Calu3 (cell line): ENCODE measurements at regions not wholly inside any gene's neighbourhood (a gene's known extent, or its start where the extent isn't known, plus 50 kb on each side); places are given as distances from the start of the nearest gene placed in this dataset.

Source experiments
- BruUV-seq: library from RNA; stranded (reverse); fragments of 400-500 nt; replicated peaks from 2 replicates; lab custom pipeline; 2021; lab: Mats Ljungman, UMichigan
- CTCF ChIA-PET: fragments of 300-600 bp; sonication (Branson Sonifier 250); formaldehyde crosslinking; loops from one replicate; lab custom pipeline; 2022; ENCODE audit warnings: antibody characterized with exemption; lab: Charles Lee
- DNase-seq: peaks from one replicate; pipeline ENCODE4 v3.0.0; 2022
- H3K27ac Mint-ChIP-seq: one replicate; pipeline ENCODE4 v1.8.0; 2022; ENCODE audit warnings: mixed read lengths; ENCODE audit not compliant: unreplicated experiment
- H3K27me3 Mint-ChIP-seq: one replicate; pipeline ENCODE4 v1.8.0; 2022; ENCODE audit warnings: mixed read lengths; ENCODE audit not compliant: unreplicated experiment
- H3K36me3 Mint-ChIP-seq: one replicate; pipeline ENCODE4 v1.8.0; 2022; ENCODE audit warnings: mild to moderate bottlenecking, moderate library complexity, mixed read lengths; ENCODE audit not compliant: insufficient read depth, unreplicated experiment
- H3K4me1 Mint-ChIP-seq: one replicate; pipeline ENCODE4 v1.8.0; 2022; ENCODE audit warnings: mild to moderate bottlenecking, low read depth, mixed read lengths; ENCODE audit not compliant: unreplicated experiment
- H3K4me3 Mint-ChIP-seq: one replicate; pipeline ENCODE4 v1.8.0; 2022; ENCODE audit warnings: mild to moderate bottlenecking, low read depth, moderate library complexity, mixed read lengths; ENCODE audit not compliant: unreplicated experiment
- H3K9me3 Mint-ChIP-seq: one replicate; pipeline ENCODE4 v1.8.0; 2022; ENCODE audit warnings: low read depth, mixed read lengths; ENCODE audit not compliant: unreplicated experiment
- intact Hi-C: fragments of 100-400 bp; cut with micrococcal nuclease; formaldehyde crosslinking; loops from one replicate; pipeline ENCODE4 v1.10.0; 2022; ENCODE audit not compliant: unreplicated experiment
- TF ChIP-seq, protein P1 (sequence below): fragments of 200-600 bp; IDR thresholded peaks from one replicate; pipeline ENCODE4 v1.8.0; 2022; ENCODE audit warnings: antibody characterized with exemption; ENCODE audit not compliant: unreplicated experiment

DNA sequence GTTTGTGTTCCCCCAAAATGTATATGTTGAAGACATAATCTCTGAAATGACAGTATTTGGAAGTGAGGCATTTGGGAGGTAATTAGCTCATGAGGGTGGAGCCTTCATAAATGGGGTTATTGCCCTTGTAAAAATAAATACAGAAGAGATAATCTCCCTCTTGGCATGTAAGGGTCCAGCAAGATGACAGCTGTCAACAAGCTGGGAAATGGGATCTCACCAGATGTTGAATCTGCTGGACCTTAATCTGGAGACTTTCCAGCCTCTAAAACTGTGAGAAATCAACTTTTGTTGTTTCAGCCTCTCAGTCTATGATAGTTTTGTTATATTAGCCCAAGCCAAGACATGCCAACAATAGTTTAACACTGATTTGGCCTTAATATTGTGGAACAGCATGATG, 438.2 kb upstream of the PCDH7 start:
- Mint-ChIP-seq H3K4me1 (no peaks in the 10 kb centered on the region), H3K4me3 (no peak overlapping the region), H3K9me3 (peaks cover 8% of the 10 kb centered on the region), H3K27me3 (no peaks in the 10 kb centered on the region), H3K27ac (no peak overlapping the region), H3K36me3 (no peaks in the 10 kb centered on the region)
- no peak for DNase-seq
- TF ChIP-seq, protein P1, sequence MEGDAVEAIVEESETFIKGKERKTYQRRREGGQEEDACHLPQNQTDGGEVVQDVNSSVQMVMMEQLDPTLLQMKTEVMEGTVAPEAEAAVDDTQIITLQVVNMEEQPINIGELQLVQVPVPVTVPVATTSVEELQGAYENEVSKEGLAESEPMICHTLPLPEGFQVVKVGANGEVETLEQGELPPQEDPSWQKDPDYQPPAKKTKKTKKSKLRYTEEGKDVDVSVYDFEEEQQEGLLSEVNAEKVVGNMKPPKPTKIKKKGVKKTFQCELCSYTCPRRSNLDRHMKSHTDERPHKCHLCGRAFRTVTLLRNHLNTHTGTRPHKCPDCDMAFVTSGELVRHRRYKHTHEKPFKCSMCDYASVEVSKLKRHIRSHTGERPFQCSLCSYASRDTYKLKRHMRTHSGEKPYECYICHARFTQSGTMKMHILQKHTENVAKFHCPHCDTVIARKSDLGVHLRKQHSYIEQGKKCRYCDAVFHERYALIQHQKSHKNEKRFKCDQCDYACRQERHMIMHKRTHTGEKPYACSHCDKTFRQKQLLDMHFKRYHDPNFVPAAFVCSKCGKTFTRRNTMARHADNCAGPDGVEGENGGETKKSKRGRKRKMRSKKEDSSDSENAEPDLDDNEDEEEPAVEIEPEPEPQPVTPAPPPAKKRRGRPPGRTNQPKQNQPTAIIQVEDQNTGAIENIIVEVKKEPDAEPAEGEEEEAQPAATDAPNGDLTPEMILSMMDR: no peak
- intact Hi-C loops: no loop called here
- no TSS peak for BruUV-seq
- CTCF ChIA-PET: no interaction called here

DNA sequence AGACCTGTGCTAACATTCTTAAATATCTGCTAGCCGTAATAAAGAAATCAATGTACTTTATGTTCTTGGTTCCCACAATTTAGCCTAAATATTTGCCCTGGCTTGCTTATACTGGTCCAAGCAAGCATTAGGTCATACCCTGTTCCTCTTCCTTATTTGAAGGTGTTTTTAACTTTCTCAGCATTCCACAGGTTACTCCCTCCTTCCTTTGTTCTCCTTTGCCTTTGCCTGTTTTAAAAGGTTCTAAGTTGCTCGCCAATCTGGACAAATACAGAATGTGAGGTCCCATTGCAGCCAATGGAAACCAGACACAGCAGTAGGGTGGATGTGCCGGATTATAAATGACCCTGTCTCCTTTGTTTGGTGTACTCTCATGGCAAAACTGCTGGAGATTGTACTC, 436.8 kb upstream of the PCDH7 start:
- H3K9me3 Mint-ChIP-seq: peaks cover 10% of the 10 kb centered on the region
- no peaks in the 10 kb centered on the region for H3K27me3 Mint-ChIP-seq
- TF ChIP-seq, protein P1: no peak
- DNase-seq: no peak
- H3K4me1 Mint-ChIP-seq: no peaks in the 10 kb centered on the region
- no peaks in the 10 kb centered on the region for H3K36me3 Mint-ChIP-seq
- intact Hi-C loops: no loop called here
- no peak overlapping the region for H3K4me3 Mint-ChIP-seq
- BruUV-seq: no TSS peak
- H3K27ac Mint-ChIP-seq: no peak overlapping the region
- CTCF ChIA-PET: no interaction called here

DNA sequence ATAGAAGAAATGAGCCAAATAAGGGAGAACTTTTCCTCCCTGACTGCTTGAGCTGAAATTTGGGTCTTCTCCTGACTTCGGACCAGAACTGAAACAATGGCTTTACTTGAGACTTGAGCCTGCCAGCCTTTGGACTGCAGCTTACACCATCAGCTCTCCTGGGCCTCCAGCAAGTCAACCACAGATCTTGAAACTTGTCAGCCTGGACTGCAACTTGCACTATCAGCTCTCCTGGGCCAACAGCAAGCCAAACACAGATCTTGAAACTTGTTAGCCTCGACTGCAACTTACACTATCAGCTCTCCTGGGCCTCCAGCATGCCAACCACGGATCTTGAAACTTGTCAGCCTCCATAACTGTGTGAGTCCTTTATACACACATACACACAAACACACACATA, 425.9 kb upstream of the PCDH7 start:
- no peaks in the 10 kb centered on the region for H3K36me3 Mint-ChIP-seq
- no peaks in the 10 kb centered on the region for H3K4me1 Mint-ChIP-seq
- no peak for DNase-seq
- H3K4me3 Mint-ChIP-seq: no peak overlapping the region
- no peak overlapping the region for H3K27ac Mint-ChIP-seq
- CTCF ChIA-PET: no interaction called here
- no TSS peak for BruUV-seq
- H3K9me3 Mint-ChIP-seq: peaks cover 8% of the 10 kb centered on the region
- intact Hi-C loops: no loop called here
- no peaks in the 10 kb centered on the region for H3K27me3 Mint-ChIP-seq
- TF ChIP-seq, protein P1: no peak

DNA sequence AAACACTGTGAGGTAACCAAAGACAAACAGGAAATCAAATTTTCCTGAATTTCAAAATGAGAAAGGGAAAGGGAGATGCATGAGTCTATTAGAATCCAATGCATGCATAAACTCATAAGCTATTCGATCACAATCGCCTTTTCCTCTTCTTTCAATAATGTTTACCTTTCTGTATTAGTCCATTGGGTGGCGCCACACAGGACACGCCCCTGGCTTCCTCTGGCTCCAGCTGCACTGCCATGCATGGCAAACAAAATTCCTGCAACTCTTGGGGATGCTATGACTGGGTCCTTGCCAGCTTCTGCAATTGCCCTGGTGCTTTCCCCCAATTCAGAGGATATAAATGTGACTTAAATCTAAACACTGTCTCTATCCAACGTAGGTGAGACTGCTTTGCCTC, 424.5 kb upstream of the PCDH7 start:
- no peak overlapping the region for H3K27ac Mint-ChIP-seq
- H3K9me3 Mint-ChIP-seq: peaks cover 9% of the 10 kb centered on the region
- no TSS peak for BruUV-seq
- TF ChIP-seq, protein P1: no peak
- H3K36me3 Mint-ChIP-seq: no peaks in the 10 kb centered on the region
- CTCF ChIA-PET: no interaction called here
- H3K4me3 Mint-ChIP-seq: no peak overlapping the region
- H3K4me1 Mint-ChIP-seq: no peaks in the 10 kb centered on the region
- DNase-seq: no peak
- no peaks in the 10 kb centered on the region for H3K27me3 Mint-ChIP-seq
- intact Hi-C loops: no loop called here
